ENCODE measurements at regions not wholly inside any gene's neighbourhood (a gene's known extent, or its start where the extent isn't known, plus 50 kb on each side); places are given as distances from the start of the nearest gene placed in this dataset.
"Not testable (repeated sequence)": the region's sequence is repeated elsewhere in the genome, so short reads cannot be mapped to it uniquely, and the experiment has no call there.

- POLR2A ChIA-PET: no interaction called here
- CTCF ChIA-PET: no interaction called here
Measured at GRCh38 chr10:23723796-23724195, 284.9 kb downstream of the OTUD1 start.

DNA sequence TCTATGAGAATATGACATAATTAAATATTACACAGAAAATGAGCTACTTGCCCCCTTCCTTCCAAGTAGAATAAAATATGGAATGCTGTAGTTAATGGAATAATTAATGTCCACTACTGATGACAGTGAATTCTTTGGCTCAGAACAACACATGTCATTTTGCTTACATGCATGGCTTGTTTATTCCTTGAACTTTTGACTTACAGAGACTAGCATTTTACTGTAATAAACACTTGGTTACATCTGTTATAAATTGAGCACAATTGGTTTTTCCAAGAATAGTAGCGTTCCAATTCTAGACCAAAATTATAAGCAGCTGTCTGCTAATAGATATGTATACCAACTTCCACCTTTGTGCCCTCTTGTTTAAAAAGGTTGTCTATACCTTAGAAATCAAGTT is 286.7 kb downstream of the OTUD1 start:
- ChIA-PET CTCF (no interaction called here), POLR2A (no interaction called here)

DNA sequence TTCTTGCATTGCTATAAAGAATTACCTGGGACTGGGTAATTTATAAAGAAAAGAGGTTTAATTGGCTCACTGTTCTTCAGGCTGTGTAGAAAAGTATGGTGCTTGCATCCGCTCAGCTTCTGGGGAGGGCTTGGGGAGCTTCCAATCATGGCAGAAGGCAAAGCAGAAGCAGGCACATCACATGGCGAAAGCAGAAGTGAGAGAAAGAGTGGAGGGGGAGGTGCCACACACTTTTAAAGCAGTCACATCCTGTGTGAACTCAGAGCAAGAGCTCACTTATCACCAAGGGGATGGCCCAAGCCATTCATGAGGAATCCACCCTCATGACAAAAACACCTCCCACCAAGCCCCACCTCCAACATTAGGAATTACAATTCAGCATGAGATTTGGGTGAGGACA is 303.5 kb downstream of the OTUD1 start:
- CTCF ChIA-PET: no interaction called here
- POLR2A ChIA-PET: no interaction called here

DNA sequence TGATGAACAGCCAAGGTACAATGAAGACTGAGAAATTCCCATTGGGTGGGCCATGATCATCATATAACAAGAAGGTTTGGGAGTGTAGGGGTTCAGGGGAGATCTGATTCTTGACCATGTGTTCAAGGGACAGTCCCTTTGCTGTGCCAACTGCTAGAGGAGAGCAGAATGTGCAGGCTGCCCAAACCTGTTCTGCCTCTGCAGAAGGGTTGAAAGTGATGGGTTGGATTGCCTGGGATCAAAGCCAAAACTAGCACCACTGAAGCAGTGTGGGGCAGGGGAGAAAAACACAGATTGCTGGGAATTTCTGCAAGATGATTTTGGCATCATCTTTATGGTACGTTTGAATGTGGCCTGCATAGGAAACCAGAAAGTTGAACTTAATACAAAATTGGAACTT is 303.9 kb downstream of the OTUD1 start:
- ChIA-PET POLR2A (no interaction called here), CTCF (no interaction called here)

GRCh38 chr10:23754179-23754578 is 315.3 kb downstream of the OTUD1 start:
- POLR2A ChIA-PET: no interaction called here
- CTCF ChIA-PET: no interaction called here

DNA sequence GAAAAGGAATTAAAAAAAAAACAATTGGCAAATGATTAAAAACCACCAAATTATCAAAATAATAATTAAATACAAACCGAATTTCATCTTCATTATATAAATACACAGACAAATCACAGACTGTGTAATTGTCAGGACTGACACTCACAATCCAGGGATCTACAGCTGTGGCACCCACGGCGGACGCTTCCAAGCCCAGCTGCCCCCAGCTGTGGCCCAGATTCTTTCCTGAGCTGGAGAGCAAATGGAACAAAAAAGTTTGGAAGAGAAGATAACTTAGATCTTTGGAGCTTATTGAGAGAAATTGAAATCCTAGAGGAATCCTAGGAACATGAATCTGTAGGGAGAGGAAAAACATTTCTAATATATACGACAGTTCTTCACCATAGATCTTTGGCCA is 316.1 kb downstream of the OTUD1 start:
- ChIA-PET CTCF (no interaction called here), POLR2A (no interaction called here)

DNA sequence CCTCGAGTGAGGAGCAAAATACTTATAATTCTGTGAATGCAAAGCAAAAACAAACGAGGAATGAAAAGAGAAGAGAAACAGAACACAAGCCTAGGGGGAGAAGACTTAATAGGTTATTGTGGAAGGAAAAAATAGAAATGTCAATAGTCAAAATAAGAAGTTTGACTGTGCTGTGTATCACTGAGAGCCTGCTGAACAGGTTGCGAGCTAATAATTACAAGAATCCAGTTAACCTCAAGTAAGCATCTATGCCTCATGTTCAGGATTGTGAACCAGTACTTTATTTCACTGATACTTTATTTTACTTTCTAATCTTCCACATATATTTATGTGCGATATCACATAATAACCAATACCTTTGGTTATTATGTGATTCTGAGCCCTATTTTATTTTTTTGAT is 316.7 kb downstream of the OTUD1 start:
- ChIA-PET POLR2A (no interaction called here), CTCF (no interaction called here)

DNA sequence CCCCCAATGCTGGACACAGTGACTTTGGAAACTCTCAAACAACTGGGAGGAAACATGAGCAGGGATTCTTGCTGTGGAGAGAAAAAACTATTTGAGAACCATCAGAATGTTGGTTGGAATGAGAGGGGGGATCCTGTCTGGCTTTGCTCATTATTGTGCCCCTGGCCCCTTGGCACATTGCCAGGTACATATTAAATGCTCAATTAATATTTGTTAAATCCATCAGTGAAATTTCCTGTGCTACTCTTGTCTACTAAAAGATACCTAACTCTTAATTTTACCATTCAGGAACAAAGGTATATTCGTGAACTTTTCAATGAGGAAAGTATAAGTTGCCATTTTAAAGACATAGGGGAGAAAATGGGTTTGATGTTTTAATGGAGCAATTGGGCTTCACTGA is 329.4 kb downstream of the OTUD1 start:
- ChIA-PET POLR2A (no interaction called here), CTCF (no interaction called here)

- CTCF ChIA-PET: no interaction called here
- POLR2A ChIA-PET: interaction anchor here (0.7 kb wide), 1 partner anchor 196 kb away, joined by 6 read pairs; no protein-coding TSS in a partner anchor
Measured at GRCh38 chr10:23777153-23777552, 338.3 kb downstream of the OTUD1 start.

DNA sequence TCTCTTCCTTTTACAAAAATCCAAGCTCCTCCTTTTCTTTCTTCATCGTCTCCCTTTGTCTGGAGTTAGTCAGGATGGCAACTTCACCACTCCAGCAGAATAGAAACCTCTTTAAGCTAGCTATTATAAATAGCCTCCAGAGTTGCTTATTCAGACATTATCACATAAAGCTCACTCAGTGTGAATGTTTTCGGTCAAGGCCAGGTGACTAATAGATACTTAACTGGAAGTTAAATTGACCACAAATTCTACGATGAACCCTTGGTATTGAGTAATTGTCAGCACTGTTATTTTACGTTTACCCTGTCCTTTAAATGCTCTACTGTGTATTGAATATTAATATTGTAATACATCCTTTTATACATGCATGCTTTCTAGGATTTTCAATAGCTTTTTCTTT is 340.4 kb downstream of the OTUD1 start:
- POLR2A ChIA-PET: no interaction called here
- CTCF ChIA-PET: no interaction called here

DNA sequence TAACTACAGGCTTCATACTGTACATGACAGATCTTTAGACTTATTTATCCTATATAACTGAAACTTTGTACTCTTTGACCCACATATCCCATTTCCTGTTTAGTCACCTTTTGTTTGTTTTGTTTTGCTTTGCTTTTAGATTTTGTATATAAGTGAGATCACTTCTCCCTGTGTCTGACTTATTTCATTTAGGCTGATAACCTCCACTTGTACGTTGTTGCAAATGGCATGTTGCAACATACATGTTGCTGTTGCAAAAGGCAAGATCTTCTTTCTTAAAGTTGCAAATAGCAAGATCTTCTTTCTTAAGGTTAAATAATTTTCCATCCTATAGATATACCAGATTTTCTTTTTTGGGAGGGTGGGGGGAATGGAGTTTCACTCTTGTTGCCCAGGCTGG is 341.5 kb downstream of the OTUD1 start:
- POLR2A ChIA-PET: no interaction called here
- CTCF ChIA-PET: no interaction called here

DNA sequence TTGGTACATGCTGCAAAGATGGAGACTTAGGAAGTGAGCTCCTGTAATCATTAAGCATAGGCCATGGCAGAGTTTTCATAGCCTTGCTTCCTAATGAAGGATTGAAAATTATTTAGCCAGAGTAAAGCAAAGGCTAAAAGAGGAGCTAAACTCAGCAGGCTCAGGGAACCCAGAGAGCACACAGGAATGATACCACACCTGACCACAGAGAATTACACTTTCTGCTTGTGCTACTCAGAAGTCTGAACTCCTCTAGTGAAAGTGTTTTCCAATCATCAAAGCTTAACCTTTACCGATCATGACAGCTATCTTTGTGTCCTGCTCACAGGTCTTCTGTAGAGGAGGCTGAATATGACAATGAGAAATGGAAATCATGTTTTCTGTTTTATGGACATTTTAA is 347.7 kb downstream of the OTUD1 start:
- ChIA-PET POLR2A (no interaction called here), CTCF (no interaction called here)

GRCh38 chr10:23793577-23793976 is 354.7 kb downstream of the OTUD1 start:
- POLR2A ChIA-PET: no interaction called here
- CTCF ChIA-PET: no interaction called here

- POLR2A ChIA-PET, CTCF ChIA-PET: not testable (repeated sequence)
Measured at GRCh38 chr10:23797452-23797851, 358.6 kb downstream of the OTUD1 start.

DNA sequence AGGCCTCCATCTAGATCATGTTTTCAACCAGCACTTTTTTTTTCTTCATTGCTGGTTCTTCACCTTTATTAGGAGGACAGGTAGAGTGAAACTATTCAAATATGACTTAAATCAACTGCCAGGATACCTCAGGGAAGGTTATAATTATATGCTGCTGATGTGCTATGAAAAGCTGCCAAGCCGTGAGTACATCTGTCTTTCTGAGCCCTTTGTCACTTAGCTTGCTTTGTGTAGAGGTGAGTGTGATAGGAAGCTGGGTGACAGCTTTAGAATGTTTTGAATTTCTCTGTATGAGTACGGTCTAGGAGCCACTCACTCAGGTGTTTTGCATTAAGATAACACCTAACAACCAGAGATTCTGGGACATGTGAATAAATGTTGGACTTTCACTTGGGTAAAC is 365.2 kb downstream of the OTUD1 start:
- POLR2A ChIA-PET: no interaction called here
- CTCF ChIA-PET: no interaction called here

DNA sequence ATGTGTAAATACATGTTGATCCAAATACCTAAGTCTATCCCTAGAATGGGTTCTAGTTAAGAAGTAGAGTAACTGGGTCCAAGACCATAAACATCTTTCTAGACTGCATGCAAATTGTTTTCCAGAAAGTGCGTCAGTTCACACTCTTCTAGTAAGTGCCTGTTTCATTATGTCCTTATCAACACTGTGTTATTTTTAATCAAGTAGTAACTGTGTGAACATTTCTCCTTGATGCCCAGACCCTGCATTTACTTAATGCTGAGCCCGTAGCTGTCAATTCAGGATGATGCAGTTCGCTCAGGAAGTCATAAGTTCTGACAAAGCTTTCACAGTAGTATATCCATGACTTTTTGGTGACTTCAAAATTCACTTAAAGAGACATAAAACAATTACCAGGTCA is 374.8 kb downstream of the OTUD1 start:
- ChIA-PET POLR2A (no interaction called here), CTCF (no interaction called here)

GRCh38 chr10:23818484-23818883 is 379.6 kb downstream of the OTUD1 start:
- CTCF ChIA-PET: no interaction called here
- POLR2A ChIA-PET: no interaction called here

DNA sequence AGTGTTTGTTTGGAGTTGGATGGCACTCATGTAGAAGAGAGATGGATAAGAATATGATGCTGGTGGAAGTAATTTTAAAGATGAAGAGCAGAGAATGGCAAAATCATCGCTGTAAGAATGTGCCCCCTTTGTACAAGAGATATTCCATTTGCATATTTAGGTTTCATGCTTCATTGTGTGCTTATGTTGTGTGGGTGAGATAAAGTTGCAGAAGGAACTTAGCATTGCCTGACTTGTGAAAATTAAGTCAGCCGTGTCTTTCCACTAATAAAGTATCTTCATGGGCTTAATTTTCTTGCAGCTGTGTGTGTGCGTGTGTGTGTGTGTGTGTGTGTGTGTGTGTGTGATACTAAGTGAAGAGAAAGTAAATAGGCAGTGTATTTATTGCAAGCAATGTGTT is 381.9 kb downstream of the OTUD1 start:
- CTCF ChIA-PET: no interaction called here

DNA sequence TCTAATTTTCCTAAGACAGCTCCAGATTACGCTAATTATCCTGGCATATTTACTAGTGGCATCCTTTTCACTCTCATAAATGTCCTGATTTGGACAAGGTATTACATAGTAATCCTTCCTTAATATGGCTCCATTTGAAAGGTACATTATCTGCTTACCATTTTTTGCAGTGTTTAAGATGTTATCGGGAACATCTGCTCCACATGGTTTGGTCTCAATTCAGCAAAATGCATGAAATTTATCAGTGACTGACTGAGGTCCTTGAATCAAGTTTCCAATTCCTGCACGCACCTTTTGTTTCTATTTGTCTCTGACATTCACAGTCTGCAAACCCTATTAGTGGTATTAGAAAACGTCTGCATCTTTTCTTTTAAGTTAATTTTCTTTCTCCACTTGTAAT is 384.1 kb upstream of the KIAA1217 start:
- CTCF ChIA-PET: no interaction called here
- POLR2A ChIA-PET: no interaction called here

More for the DNA sequence above, 381.9 kb downstream of the OTUD1 start:
- POLR2A ChIA-PET: no interaction called here

DNA sequence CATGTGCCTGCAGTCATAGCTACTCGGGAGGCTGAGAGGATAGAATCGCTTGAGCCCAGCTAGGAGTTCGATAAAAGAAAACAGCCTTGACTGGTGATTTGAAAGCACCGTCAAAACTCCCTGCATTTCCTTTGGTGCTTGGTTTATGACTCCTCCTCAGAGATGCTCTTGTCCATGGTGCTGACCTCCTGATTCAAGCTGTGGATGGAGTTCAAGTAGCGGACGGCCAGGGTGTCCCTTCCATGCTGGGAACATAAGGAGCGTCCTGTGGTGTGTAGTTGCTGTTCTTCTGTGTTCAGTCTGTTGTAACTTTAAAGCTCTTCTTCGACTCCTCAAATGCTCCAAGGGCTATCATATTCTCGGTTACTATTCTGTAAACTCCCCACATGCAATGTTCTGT is 382.5 kb upstream of the KIAA1217 start:
- CTCF ChIA-PET: no interaction called here
- POLR2A ChIA-PET: no interaction called here

- CTCF ChIA-PET: no interaction called here
- POLR2A ChIA-PET: no interaction called here
Measured at GRCh38 chr10:23829556-23829955, 379.4 kb upstream of the KIAA1217 start.

DNA sequence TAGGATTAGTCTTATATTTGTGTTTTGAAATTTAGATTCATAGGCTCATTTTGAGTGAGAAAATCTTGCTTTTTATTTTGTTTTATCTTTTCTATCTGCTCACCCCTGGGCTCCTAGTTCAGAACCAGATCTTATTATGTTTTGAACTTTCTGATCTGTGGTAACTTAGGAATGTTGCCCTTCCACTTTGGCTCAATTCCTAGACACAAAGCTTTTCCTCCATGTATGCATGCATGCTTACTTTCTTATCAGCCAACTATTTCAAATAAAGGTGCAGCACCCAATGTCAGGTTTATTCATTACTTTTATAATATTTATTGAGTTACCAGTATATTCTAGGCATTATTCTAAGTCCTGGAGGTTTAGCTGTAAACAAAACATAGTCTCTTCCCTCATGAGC is 374.8 kb upstream of the KIAA1217 start:
- CTCF ChIA-PET: no interaction called here
- POLR2A ChIA-PET: no interaction called here

DNA sequence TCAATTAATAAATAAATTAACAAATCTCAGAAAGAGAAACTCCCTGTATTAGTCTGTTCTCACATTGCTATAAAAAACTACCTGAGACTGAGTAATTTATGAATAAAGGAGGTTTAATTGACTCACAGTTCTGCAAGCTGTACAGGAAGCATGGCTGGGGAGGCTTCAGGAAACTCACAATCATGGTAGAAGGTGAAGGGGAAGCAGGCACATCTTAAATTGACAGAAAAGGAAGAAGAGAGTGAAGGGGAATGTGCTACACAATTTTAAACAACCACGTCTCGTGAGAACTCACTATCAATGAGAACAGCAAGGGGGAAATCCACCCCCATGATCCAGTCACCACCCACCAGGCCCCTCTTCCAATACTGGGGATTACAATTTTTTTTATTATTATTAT is 358.3 kb upstream of the KIAA1217 start:
- CTCF ChIA-PET: no interaction called here
- POLR2A ChIA-PET: no interaction called here

- ChIA-PET CTCF (no interaction called here), POLR2A (no interaction called here)
Measured at GRCh38 chr10:23859598-23859997, 349.3 kb upstream of the KIAA1217 start.

Measured in activated CD8-positive, alpha-beta memory T cell treated with anti-CD3 and anti-CD28 coated beads for 36 hours (primary cell).